ENCODE measurements at regions not wholly inside any gene's neighbourhood (a gene's known extent, or its start where the extent isn't known, plus 50 kb on each side); places are given as distances from the start of the nearest gene placed in this dataset.

- DNase-seq, result no peak
These were observed 328.5 kb upstream of the PRDM1 start for GRCh38 chr6:105757512-105758200.

GRCh38 chr6:105755885-105756284 lies 330.3 kb upstream of the PRDM1 start:
- DNase-seq, result no peak

GRCh38 chr6:105753620-105754211 lies 332.4 kb upstream of the PRDM1 start:
- no peak for DNase-seq

- no peak for DNase-seq
These were observed 332.9 kb upstream of the PRDM1 start for GRCh38 chr6:105753207-105753606.

GRCh38 chr6:105750089-105750488 lies 336.0 kb upstream of the PRDM1 start:
- no peak for DNase-seq

- no peak for DNase-seq
These were observed 337.4 kb upstream of the PRDM1 start for GRCh38 chr6:105748737-105749161.

DNA sequence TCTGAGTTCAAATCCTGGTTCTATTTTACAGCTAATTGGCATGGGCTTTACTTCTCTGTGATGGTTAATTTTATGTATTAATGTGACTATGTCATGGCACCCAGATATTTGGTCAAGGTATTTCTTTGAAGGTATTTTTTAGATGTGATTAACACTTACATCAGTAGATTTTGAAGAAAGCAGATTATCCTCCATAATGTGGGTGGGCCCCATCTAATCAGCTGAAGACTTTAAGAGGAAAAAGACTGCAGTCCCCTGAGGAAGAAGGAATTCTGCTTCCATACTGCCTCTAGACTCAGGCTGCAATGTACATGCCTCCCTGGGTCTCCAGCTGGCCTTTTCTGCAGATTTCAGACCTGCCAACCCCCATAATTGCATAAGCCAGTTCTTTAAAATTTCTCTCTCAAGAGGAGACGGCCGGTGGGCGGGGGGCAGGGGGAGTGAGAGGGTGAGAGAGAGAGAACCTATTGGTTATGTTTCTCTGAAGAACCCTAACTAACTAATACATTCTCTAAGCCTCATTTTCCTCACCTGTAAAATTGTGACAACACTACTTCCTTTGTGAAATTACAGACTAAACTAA lies 338.2 kb upstream of the PRDM1 start:
- no peak for DNase-seq

- no peak for DNase-seq
These were observed 339.6 kb upstream of the PRDM1 start for GRCh38 chr6:105746509-105746908.

DNA sequence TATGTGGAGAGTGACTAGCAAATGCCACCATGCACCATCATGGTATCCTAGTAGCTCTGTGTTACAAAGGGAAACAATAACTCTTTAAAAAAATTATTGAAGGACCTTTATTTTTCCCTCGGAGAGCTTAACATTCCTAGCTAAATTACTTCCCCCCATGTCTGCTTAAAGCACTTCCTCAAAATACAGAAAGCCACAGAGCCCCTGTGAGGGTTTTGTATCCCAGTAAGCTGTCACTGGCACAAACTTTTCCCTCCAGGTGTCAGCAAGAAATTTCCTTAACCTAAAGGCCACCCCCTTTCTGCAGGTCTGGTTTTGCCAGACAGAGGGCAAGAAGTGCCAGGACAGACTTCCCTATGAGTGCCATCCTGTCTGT lies 340.0 kb upstream of the PRDM1 start:
- no peak for DNase-seq

- no peak for DNase-seq
These were observed 340.5 kb upstream of the PRDM1 start for GRCh38 chr6:105745464-105746129.

DNA sequence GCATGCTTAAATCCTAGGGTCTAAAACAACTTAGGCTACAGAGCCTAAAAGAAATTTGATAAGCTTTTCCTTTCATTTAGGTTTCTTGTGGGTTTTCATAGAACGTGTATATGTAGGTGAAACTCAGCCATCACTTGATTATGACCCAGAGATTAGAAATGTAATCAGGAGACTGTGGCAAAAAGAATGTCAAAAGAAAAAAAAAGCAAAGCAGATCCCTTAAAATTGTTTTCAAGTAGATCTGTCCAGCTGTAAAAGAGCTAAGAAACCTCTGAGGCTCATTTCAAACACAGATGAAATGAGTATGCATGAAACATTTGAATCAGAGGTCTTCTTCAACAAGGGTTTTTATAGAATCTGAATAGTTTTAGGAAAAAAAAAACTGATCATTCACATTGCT lies 341.3 kb upstream of the PRDM1 start:
- DNase-seq, result no peak

DNA sequence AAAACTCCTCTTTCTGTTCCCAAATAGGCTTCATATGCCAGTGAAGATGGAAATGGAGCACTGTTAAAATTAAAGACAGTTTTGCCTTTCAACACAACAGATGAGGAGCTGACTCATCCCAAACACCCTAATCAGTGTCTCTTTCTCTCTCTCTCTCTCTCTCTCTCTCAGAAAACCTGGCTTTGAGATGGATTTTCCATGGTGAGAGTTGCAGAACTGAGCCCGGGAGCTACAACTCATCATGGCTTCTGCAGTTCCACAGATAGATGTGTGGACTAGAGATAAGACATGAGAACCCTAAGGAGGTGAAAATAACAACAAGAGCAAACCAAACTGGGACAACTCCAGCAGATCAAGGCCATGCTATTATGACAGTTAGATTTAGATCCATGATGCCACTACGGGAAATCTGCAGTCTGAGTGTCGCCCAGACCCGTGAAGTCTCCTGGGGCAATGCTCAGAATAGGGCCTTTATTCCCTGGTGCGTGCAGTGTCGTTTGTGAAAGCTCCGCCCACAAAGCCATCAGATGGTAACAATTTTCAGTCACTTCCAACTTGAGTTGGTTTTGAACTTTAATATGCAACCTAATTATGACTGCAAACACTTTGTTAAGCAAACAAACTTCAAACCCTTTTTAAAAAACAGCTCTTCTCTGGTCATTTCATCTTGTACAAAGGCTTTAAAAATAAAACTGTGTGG lies 338.2 kb upstream of the PREP start:
- DNase-seq, result no peak

DNA sequence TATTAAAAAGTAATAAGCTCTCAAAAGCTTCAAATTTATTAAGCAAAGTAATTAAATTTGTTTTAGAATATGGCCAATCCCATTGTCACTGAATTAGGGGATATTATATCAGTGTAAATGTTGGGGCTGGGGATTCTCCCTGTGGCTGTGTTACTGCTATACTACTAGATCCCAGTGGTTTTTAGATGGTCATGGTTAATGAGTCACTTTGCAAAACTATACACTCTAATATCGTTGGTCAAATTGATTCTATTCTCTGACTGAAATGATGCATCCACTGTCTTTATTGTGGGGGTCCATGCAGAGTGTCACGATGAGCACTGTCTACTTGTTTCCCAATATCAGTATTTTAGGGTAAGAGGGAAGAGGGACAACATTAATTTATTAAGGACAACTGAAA lies 336.9 kb upstream of the PREP start:
- DNase-seq, result no peak

DNA sequence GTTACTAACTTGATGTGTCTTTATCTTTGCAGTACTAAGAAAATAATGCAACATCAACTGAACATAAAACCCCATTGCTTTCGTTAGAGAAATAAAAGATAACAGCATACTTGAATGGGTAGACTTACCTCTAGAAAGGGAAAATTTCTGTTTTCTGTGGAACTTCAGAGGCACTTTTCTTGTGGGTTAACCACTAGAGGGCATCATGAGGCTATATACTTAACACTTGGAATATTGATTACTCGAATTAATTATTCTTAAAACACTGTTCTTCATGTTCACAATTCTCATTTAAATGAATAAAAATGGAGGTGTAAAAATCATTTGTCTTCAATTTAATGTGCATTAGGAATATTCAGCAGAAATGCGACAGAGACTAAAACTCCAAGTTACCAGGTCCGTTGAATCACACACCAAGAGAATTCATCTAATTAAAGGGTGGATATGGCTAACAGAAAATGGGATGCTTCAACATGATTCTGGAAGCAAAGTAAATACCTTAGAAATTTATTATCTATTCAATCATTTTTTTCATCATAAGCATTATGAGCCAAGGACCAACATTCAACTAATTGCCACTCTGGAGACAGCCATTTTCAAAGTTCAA lies 330.8 kb upstream of the PREP start:
- DNase-seq, result peak; percentile 64

- DNase-seq, result no peak
These were observed 326.1 kb upstream of the PREP start for GRCh38 chr6:105728995-105729394.

DNA sequence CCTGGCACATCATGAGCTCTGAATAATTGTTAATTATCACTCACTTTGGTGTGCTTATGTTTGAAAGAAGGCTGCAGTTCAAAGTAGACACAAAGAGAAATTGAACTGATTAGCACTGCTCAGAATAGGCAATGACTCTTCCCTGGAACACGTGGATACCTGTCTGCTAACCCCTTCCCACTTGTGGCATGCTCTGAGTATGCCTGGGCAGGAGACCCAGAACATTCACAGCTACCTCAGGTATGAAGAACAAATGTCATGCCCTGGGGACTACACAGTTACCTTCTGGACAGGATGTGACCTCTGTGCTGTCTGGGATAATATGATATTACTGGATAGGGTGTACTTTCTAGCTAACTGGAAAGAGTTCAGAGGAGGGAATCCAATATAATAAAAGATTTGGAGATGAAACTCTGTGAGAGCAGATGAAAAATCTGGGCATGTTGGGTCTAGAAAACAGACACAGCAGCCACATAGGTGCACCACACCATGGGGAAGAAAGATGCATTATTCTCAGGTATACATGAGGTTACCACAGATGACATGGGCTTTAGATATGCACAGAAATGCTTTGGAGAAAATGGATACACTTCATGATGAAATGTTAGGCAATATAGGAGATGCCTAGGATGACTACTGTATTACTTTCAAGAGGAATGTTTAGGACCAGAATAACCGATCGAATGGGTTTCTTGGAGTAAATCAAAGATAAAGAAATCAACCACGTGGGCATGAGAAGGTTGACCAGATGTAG lies 324.2 kb upstream of the PREP start:
- DNase-seq, result no peak

- DNase-seq, result no peak
These were observed 312.0 kb upstream of the PREP start for GRCh38 chr6:105714846-105715245.

- no peak for DNase-seq
These were observed 310.7 kb upstream of the PREP start for GRCh38 chr6:105713474-105714118.

GRCh38 chr6:105711216-105711615 lies 308.3 kb upstream of the PREP start:
- DNase-seq, result no peak

DNA sequence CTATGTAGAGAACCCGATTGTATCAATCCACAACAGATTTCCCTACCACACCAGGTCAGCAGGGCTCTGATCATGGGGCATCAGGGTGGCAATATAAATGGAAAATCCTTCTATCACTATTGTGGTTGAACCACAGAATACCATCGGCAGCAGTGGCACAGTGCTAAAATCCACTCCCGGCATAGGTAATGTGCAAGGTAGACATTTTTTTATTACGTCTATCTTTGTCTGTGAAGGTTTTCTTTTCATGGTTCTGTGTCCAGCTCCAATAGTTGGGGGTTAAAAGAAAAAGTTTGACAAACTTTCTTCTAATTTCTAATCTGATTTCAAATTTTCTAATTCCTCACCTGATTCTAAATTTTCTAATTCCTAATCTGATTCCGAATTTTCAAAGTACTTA lies 302.7 kb upstream of the PREP start:
- DNase-seq, result no peak

DNA sequence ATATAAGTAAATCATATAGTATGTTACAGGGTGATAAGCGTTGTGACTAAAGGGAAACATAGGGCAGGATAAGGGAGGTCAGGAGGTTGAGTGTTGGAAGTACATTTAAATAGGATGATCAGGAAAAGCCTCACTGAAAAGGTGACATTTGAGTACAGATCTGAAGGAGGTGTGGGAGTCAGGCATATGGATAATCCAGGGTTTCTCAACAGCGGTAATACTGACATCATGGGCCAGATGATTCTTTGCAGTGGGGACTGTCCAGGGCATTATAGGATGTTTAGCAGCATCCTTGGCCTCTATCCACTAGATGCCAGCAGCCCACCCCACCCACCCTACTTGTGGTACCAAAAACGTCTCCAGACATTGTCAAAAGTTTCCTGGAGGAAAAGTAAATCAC lies 292.6 kb upstream of the PREP start:
- no peak for DNase-seq

All from dermis blood vessel endothelial cell (primary cell).